H9 (cell line): ENCODE measurements at regions not wholly inside any gene's neighbourhood (a gene's known extent, or its start where the extent isn't known, plus 50 kb on each side); places are given as distances from the start of the nearest gene placed in this dataset.

Experiments
- DNase-seq: peaks from one replicate; pipeline ENCODE4 v3.0.0-alpha.2; 2017
- H2AFZ ChIP-seq: one replicate; pipeline ENCODE4 v1.6.1; 2013; ENCODE audit warnings: mild to moderate bottlenecking, low read length, control low read depth, moderate library complexity
- H2AK5ac ChIP-seq: 2 replicates; pipeline ENCODE4 v1.6.1; 2013; ENCODE audit warnings: low read length, control low read depth, mixed read lengths; ENCODE audit not compliant: insufficient read length
- H2BK120ac ChIP-seq: one replicate; pipeline ENCODE4 v1.6.1; 2013; ENCODE audit warnings: low read depth, mild to moderate bottlenecking, low read length, control low read depth, inconsistent platforms; ENCODE audit not compliant: poor library complexity, severe bottlenecking
- H2BK12ac ChIP-seq: 2 replicates; pipeline ENCODE4 v1.6.1; 2013; ENCODE audit warnings: low read length, control low read depth, mixed read lengths, low read depth; ENCODE audit not compliant: insufficient read length
- H2BK15ac ChIP-seq: 2 replicates; pipeline ENCODE4 v1.6.1; 2013; ENCODE audit warnings: low read depth, low read length, control low read depth
- H2BK20ac ChIP-seq: one replicate; pipeline ENCODE4 v1.6.1; 2013; ENCODE audit warnings: low read depth, mild to moderate bottlenecking, low read length, control low read depth, inconsistent platforms; ENCODE audit not compliant: poor library complexity, severe bottlenecking
- H2BK5ac ChIP-seq: 2 replicates; pipeline ENCODE4 v1.6.1; 2013; ENCODE audit warnings: low read length, control low read depth, mixed read lengths; ENCODE audit not compliant: insufficient read length
- H3K14ac ChIP-seq: 2 replicates; pipeline ENCODE4 v1.6.1; 2013; ENCODE audit warnings: low read length, control low read depth; ENCODE audit not compliant: insufficient read depth
- H3K18ac ChIP-seq: 2 replicates; pipeline ENCODE4 v1.6.1; 2013; ENCODE audit warnings: low read depth, mild to moderate bottlenecking, mixed read lengths, low read length, control low read depth; ENCODE audit not compliant: insufficient read length
- H3K23ac ChIP-seq: 2 replicates; pipeline ENCODE4 v1.6.1; 2013; ENCODE audit warnings: low read length, control low read depth, mixed read lengths, low read depth; ENCODE audit not compliant: insufficient read length
- H3K23me2 ChIP-seq: 2 replicates; pipeline ENCODE4 v1.6.1; 2013; ENCODE audit warnings: low read depth, mild to moderate bottlenecking, mixed read lengths, low read length, control low read depth; ENCODE audit not compliant: insufficient read length, poor library complexity, severe bottlenecking
- H3K27ac ChIP-seq: 2 replicates; pipeline ENCODE4 v1.5.1; 2013; ENCODE audit warnings: low read length, control low read depth, mixed read lengths, low read depth; ENCODE audit not compliant: insufficient read length
- H3K27me3 ChIP-seq: 2 replicates; pipeline ENCODE4 v1.6.1; 2013; ENCODE audit warnings: low read length, control low read depth, inconsistent platforms; ENCODE audit not compliant: insufficient read depth
- H3K4ac ChIP-seq: 2 replicates; pipeline ENCODE4 v1.6.1; 2013; ENCODE audit warnings: low read depth, mild to moderate bottlenecking, control low read depth, inconsistent platforms, low read length, moderate library complexity
- H3K4me1 ChIP-seq: 2 replicates; pipeline ENCODE4 v1.6.1; 2013; ENCODE audit warnings: low read length, control low read depth, inconsistent platforms; ENCODE audit not compliant: insufficient read depth
- H3K4me2 ChIP-seq: 2 replicates; pipeline ENCODE4 v1.6.1; 2013; ENCODE audit warnings: low read length, control low read depth, mixed read lengths; ENCODE audit not compliant: insufficient read length, insufficient read depth
- H3K56ac ChIP-seq: 2 replicates; pipeline ENCODE4 v1.6.1; 2013; ENCODE audit warnings: low read depth, mild to moderate bottlenecking, mixed read lengths, low read length, control low read depth; ENCODE audit not compliant: insufficient read length
- H3K79me1 ChIP-seq: 2 replicates; pipeline ENCODE4 v1.6.1; 2013; ENCODE audit warnings: low read depth, mild to moderate bottlenecking, moderate library complexity, low read length, control low read depth, inconsistent platforms; ENCODE audit not compliant: insufficient read depth, poor library complexity, severe bottlenecking
- H3K79me2 ChIP-seq: 2 replicates; pipeline ENCODE4 v1.6.1; 2013; ENCODE audit warnings: low read length, control low read depth, inconsistent platforms; ENCODE audit not compliant: insufficient read depth
- H3K9ac ChIP-seq: 2 replicates; pipeline ENCODE4 v1.6.1; 2013; ENCODE audit warnings: low read length, control low read depth, mixed read lengths; ENCODE audit not compliant: insufficient read length; ENCODE audit errors: extremely low read depth
- H3K9me3 ChIP-seq: one replicate; pipeline ENCODE4 v1.6.1; 2013; ENCODE audit warnings: low read depth, low read length, inconsistent platforms; ENCODE audit not compliant: control insufficient read depth
- H3T11ph ChIP-seq: one replicate; pipeline ENCODE4 v1.6.1; 2013; ENCODE audit warnings: mild to moderate bottlenecking, low read length, control low read depth, inconsistent platforms
- H4K20me1 ChIP-seq: one replicate; pipeline ENCODE4 v1.6.1; 2013; ENCODE audit not compliant: control insufficient read depth, insufficient read length, insufficient read depth
- H4K5ac ChIP-seq: 2 replicates; pipeline ENCODE4 v1.6.1; 2013; ENCODE audit warnings: low read depth, mild to moderate bottlenecking, mixed read lengths, low read length, control low read depth; ENCODE audit not compliant: insufficient read length
- H4K8ac ChIP-seq: replicated peaks from 2 replicates; pipeline ENCODE4 v1.6.1; 2013; ENCODE audit warnings: low read length, control low read depth, mixed read lengths, low read depth; ENCODE audit not compliant: insufficient read length
- H4K91ac ChIP-seq: 2 replicates; pipeline ENCODE4 v1.6.1; 2013; ENCODE audit warnings: low read depth, mild to moderate bottlenecking, moderate library complexity, mixed read lengths, low read length, control low read depth; ENCODE audit not compliant: insufficient read length
- H3K27ac Mint-ChIP-seq, 3 experiments: 2 replicates in 2 of 3; 3 replicates in 1 of 3; pipeline ENCODE4 v1.8.0; 2020 to 2021; ENCODE audit warnings: mixed read lengths in 3 of 3, mild to moderate bottlenecking in 1 of 3, moderate library complexity in 1 of 3
- H3K27me3 Mint-ChIP-seq: 2 replicates; pipeline ENCODE4 v1.8.0; 2021; ENCODE audit warnings: low read depth, mild to moderate bottlenecking, moderate library complexity, mixed read lengths
- H3K36me3 Mint-ChIP-seq, 3 experiments: 2 replicates in 2 of 3; 3 replicates in 1 of 3; pipeline ENCODE4 v1.8.0; 2020 to 2021; ENCODE audit warnings: low read depth in 3 of 3, mixed read lengths in 3 of 3; ENCODE audit not compliant: insufficient read depth in 1 of 3
- H3K4me1 Mint-ChIP-seq, 2 experiments: 2 replicates each; pipeline ENCODE4 v1.8.0; 2020; ENCODE audit warnings: mixed read lengths in 2 of 2
- H3K4me3 Mint-ChIP-seq, 2 experiments: 2 replicates in 1 of 2; 3 replicates in 1 of 2; pipeline ENCODE4 v1.8.0; 2020 to 2021; ENCODE audit warnings: mild to moderate bottlenecking in 2 of 2, mixed read lengths in 2 of 2, moderate library complexity in 1 of 2
- H3K9me3 Mint-ChIP-seq, 2 experiments: 2 replicates in 1 of 2; 3 replicates in 1 of 2; pipeline ENCODE4 v1.8.0; 2020; ENCODE audit warnings: mild to moderate bottlenecking in 2 of 2, mixed read lengths in 2 of 2, moderate library complexity in 1 of 2
- WGBS: extraction: QIAGEN DNeasy Blood & Tissue Kit; methylation state at CpG from one replicate; pipeline ENCODE4 v1.1.7; 2013; ENCODE audit warnings: missing lambda C conversion rate, low lambda C conversion rate, mixed read lengths; ENCODE audit not compliant: insufficient read length; ENCODE audit errors: extremely low coverage; 5-methylcytosine and 5-hydroxymethylcytosine counted together
- TF ChIP-seq, protein P1 (sequence below): fragments of 200-600 bp; sonication (generic); conservative IDR thresholded peaks from 3 replicates; pipeline ENCODE4 v1.8.0; 2021; ENCODE audit warnings: antibody characterized with exemption, mild to moderate bottlenecking

DNA sequence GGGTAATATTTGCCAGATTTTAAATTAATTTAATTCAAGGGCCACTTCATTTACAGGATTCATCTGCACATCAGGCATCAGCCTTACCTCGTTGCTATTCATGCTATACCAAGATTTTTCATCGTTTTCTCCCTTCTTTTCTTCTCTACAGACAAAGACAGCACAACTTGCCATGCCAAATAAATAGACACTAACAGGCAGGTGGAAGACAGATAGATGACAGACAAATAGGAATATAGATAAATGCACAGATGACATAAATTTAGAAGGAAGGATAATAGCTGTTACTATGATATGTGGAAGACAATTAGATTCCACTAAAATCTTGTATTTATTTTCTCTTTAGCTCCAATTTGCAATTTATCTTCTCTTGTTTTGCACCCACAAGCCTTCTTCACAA is 164.5 kb upstream of the ARX start:
- H4K8ac ChIP-seq: no peak overlapping the region
- no peak overlapping the region for H2BK120ac ChIP-seq
- no peak overlapping the region for H3T11ph ChIP-seq
- H2AK5ac ChIP-seq: no peak overlapping the region
- no peak for DNase-seq
- no peak overlapping the region for H3K4me2 ChIP-seq
- H3K56ac ChIP-seq: no peak overlapping the region
- Mint-ChIP-seq H3K4me1 (peaks cover 50 to 51% of the 10 kb centered on the region in 2 experiments), H3K36me3 (no peaks in the 10 kb centered on the region), H3K27ac (no peak overlapping the region), H3K4me3 (no peak overlapping the region), H3K27me3 (no peaks in the 10 kb centered on the region), H3K9me3 (no peaks in the 10 kb centered on the region)
- H3K9ac ChIP-seq: no peak overlapping the region
- H4K91ac ChIP-seq: no peak overlapping the region
- no peak overlapping the region for H3K23ac ChIP-seq
- no peak overlapping the region for H3K18ac ChIP-seq
- no peak overlapping the region for H2BK15ac ChIP-seq
- H3K4ac ChIP-seq: no peak overlapping the region
- H3K9me3 ChIP-seq: no peaks in the 10 kb centered on the region
- H4K20me1 ChIP-seq: no peaks in the 10 kb centered on the region
- no CpG with 5 or more reads among the region's 2 CpGs for WGBS
- TF ChIP-seq, protein P1, sequence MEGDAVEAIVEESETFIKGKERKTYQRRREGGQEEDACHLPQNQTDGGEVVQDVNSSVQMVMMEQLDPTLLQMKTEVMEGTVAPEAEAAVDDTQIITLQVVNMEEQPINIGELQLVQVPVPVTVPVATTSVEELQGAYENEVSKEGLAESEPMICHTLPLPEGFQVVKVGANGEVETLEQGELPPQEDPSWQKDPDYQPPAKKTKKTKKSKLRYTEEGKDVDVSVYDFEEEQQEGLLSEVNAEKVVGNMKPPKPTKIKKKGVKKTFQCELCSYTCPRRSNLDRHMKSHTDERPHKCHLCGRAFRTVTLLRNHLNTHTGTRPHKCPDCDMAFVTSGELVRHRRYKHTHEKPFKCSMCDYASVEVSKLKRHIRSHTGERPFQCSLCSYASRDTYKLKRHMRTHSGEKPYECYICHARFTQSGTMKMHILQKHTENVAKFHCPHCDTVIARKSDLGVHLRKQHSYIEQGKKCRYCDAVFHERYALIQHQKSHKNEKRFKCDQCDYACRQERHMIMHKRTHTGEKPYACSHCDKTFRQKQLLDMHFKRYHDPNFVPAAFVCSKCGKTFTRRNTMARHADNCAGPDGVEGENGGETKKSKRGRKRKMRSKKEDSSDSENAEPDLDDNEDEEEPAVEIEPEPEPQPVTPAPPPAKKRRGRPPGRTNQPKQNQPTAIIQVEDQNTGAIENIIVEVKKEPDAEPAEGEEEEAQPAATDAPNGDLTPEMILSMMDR: no peak
- H2BK5ac ChIP-seq: no peak overlapping the region
- no peak overlapping the region for H2BK20ac ChIP-seq
- peaks cover 3% of the 10 kb centered on the region for H3K23me2 ChIP-seq
- no peaks in the 10 kb centered on the region for H3K79me1 ChIP-seq
- H3K79me2 ChIP-seq: no peaks in the 10 kb centered on the region
- H3K14ac ChIP-seq: no peak overlapping the region
- no peak overlapping the region for H2BK12ac ChIP-seq
- peaks cover 14% of the 10 kb centered on the region; the same call in 1 of the 2 replicates for H3K4me1 ChIP-seq
- no peak overlapping the region for H4K5ac ChIP-seq
- no peak overlapping the region for H2AFZ ChIP-seq
- no peaks in the 10 kb centered on the region for H3K27me3 ChIP-seq
- no peak overlapping the region for H3K27ac ChIP-seq
